Panc1 (cell line): ENCODE measurements at regions not wholly inside any gene's neighbourhood (a gene's known extent, or its start where the extent isn't known, plus 50 kb on each side); places are given as distances from the start of the nearest gene placed in this dataset.
A peak's percentile ranks its signal among the peaks of the same experiment; 100 is the strongest.

ENCODE experiments used
- ATAC-seq: fragments of 200-7000 bp; cut with Tn5 transposase; 2 replicates; pipeline ENCODE4 v1.9.1; 2020; ENCODE audit warnings: mild to moderate bottlenecking, moderate library complexity
- BruUV-seq: library from RNA; stranded (reverse); fragments of 400-500 nt; replicated peaks from 2 replicates; lab custom pipeline; 2021; lab: Mats Ljungman, UMichigan
- CTCF ChIA-PET: fragments of 300-600 bp; sonication (Branson Sonifier 250); formaldehyde crosslinking; loops from one replicate; lab custom pipeline; 2022; ENCODE audit warnings: antibody characterized with exemption; lab: Charles Lee
- POLR2A ChIA-PET: fragments of 300-600 bp; sonication (Branson Sonifier 250); formaldehyde crosslinking; loops from one replicate; lab custom pipeline; 2022; ENCODE audit warnings: antibody characterized with exemption; lab: Charles Lee
- DNase-seq: peaks from one replicate; pipeline ENCODE4 v3.0.0-alpha.2; 2010; ENCODE audit warnings: low read depth, low spot score
- H3K27ac ChIP-seq: 2 replicates; pipeline ENCODE4 v1.5.1; 2011; ENCODE audit warnings: mild to moderate bottlenecking, low read length, inconsistent platforms
- H3K27me3 ChIP-seq: fragments of 200-500 bp; sonication (Bioruptor generic); 2 replicates; pipeline ENCODE4 v1.6.0; 2014; ENCODE audit warnings: low read length, inconsistent platforms; ENCODE audit not compliant: control insufficient read depth, insufficient read depth
- H3K36me3 ChIP-seq: fragments of 200-500 bp; sonication (Bioruptor generic); 2 replicates; pipeline ENCODE4 v1.5.1; 2014; ENCODE audit warnings: inconsistent platforms, mild to moderate bottlenecking, low read length, moderate library complexity; ENCODE audit not compliant: control insufficient read depth, insufficient read depth
- H3K4me1 ChIP-seq: 2 replicates; pipeline ENCODE4 v1.5.1; 2011; ENCODE audit warnings: inconsistent platforms, mild to moderate bottlenecking, low read length, moderate library complexity; ENCODE audit not compliant: control insufficient read depth, insufficient read depth
- H3K4me3 ChIP-seq, 2 experiments: 2 replicates each; pipeline ENCODE4 v1.5.1; 2011 to 2012; ENCODE audit warnings: low read depth in 2 of 2, low read length in 2 of 2, mild to moderate bottlenecking in 2 of 2, inconsistent platforms in 1 of 2, moderate library complexity in 1 of 2
- H3K9me3 ChIP-seq: fragments of 200-500 bp; sonication (Bioruptor generic); 2 replicates; pipeline ENCODE4 v1.5.1; 2014; ENCODE audit warnings: low read depth, mild to moderate bottlenecking, inconsistent platforms, low read length, moderate library complexity; ENCODE audit not compliant: control insufficient read depth, insufficient read depth
- CTCF ChIP-seq: fragments of 450-650 bp; IDR thresholded peaks from 2 replicates; pipeline ENCODE4 v1.5.1; 2017; ENCODE audit warnings: mild to moderate bottlenecking
- POLR2AphosphoS5 ChIP-seq: IDR thresholded peaks from 2 replicates; pipeline ENCODE4 v1.6.1; 2012; ENCODE audit warnings: mild to moderate bottlenecking, low read depth, low read length, moderate library complexity
- REST ChIP-seq, 2 experiments: IDR thresholded peaks; 2 replicates each; pipeline ENCODE4 v1.6.1; 2011 to 2012; ENCODE audit warnings: low read depth in 2 of 2, control low read depth in 1 of 2, low read length in 1 of 2, mild to moderate bottlenecking in 1 of 2, moderate library complexity in 1 of 2; ENCODE audit not compliant: insufficient read depth in 1 of 2
- SIN3A ChIP-seq: IDR thresholded peaks from 2 replicates; pipeline ENCODE4 v1.6.1; 2012; ENCODE audit warnings: low read depth, mild to moderate bottlenecking, low read length, moderate library complexity, borderline replicate concordance; ENCODE audit not compliant: insufficient read depth
- TCF7L2 ChIP-seq: IDR thresholded peaks from 2 replicates; pipeline ENCODE4 v1.6.1; 2011; ENCODE audit warnings: mild to moderate bottlenecking, low read depth, low read length, inconsistent platforms
- in situ Hi-C: cut with HindIII; loops from 2 replicates; pipeline ENCODE4 v1.10.0; 2016; ENCODE audit warnings: low sequenced_read_pairs, low pct_unique_long_range_greater_than_20kb
- intact Hi-C: fragments of 100-400 bp; cut with micrococcal nuclease; formaldehyde crosslinking; loops from one replicate; pipeline ENCODE4 v1.10.0; 2022; ENCODE audit not compliant: unreplicated experiment

DNA sequence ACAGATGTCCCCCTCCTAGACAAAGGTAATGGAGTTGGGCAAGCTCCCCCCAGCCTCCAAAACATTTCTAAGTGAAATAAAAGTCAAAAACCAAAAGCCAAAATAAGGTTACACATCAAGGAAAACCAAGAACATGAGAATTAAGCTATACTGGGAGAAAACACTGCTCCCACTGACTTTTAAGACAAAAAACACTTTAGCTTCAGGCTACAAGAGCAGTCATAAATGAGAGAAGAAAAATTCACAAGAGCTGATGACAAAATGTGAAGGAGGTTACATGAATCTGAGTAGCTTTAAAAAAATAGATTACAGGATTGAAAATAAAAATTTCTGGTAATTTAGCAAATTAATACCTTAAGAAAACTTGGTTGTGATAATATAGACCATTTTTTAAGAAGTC lies 1370.3 kb upstream of the CDH9 start:
- no peaks in the 10 kb centered on the region for H3K27me3 ChIP-seq
- ATAC-seq (no peak), DNase-seq (no peak)
- BruUV-seq: no TSS peak
- H3K27ac ChIP-seq: no peak overlapping the region
- POLR2A ChIA-PET: no interaction called here
- no peak overlapping the region for H3K4me3 ChIP-seq
- H3K9me3 ChIP-seq: no peaks in the 10 kb centered on the region
- CTCF ChIA-PET: no interaction called here
- no peaks in the 10 kb centered on the region for H3K4me1 ChIP-seq
- in situ Hi-C loops: no loop called here
- no peak for TF ChIP-seq REST (IDR thresholded peaks at IDR 0.05; ENCODE audit: insufficient read depth in 1 of 2, low read depth in 2 of 2, low read length in 1 of 2)
- TF ChIP-seq POLR2AphosphoS5: no peak
- TF ChIP-seq SIN3A: no peak
- TF ChIP-seq CTCF: no peak
- no peak for TF ChIP-seq TCF7L2
- H3K36me3 ChIP-seq: no peaks in the 10 kb centered on the region
- intact Hi-C loops: no loop called here

- ChIA-PET POLR2A (no interaction called here), CTCF (no interaction called here)
These were observed 1369.8 kb upstream of the CDH9 start for GRCh38 chr5:28408186-28408585.

More at GRCh38 chr5:28408186-28408585, 1369.8 kb upstream of the CDH9 start:
- ATAC-seq (peak; percentile 90), DNase-seq (no peak)
- in situ Hi-C loops: no loop called here
- no peaks in the 10 kb centered on the region for H3K4me1 ChIP-seq
- H3K36me3 ChIP-seq: no peaks in the 10 kb centered on the region
- TF ChIP-seq CTCF (no peak), POLR2AphosphoS5 (no peak), TCF7L2 (no peak), REST (IDR thresholded peaks at IDR 0.05; ENCODE audit: insufficient read depth in 1 of 2, low read depth in 2 of 2, low read length in 1 of 2) (no peak), SIN3A (no peak)
- no peak overlapping the region for H3K4me3 ChIP-seq
- H3K27me3 ChIP-seq: no peaks in the 10 kb centered on the region
- no peaks in the 10 kb centered on the region for H3K9me3 ChIP-seq
- intact Hi-C loops: no loop called here
- H3K27ac ChIP-seq: no peak overlapping the region
- BruUV-seq: no TSS peak
